ENCODE measurements at regions not wholly inside any gene's neighbourhood (a gene's known extent, or its start where the extent isn't known, plus 50 kb on each side); places are given as distances from the start of the nearest gene placed in this dataset.

- no peak overlapping the region for H3K4me3 ChIP-seq (ENCODE audit: low read length)
- no peak for TF ChIP-seq CTCF (IDR thresholded peaks at IDR 0.05; ENCODE audit: insufficient read depth, low read depth, low read length, missing control alignments)
- no peak for DNase-seq (ENCODE audit: low read depth)
Observed at GRCh38 chr4:4694296-4694772, 152.5 kb upstream of the STX18 start.

- no peak for DNase-seq (ENCODE audit: low read depth)
- H3K4me3 ChIP-seq (ENCODE audit: low read length) = no peak overlapping the region
- no peak for TF ChIP-seq CTCF (IDR thresholded peaks at IDR 0.05; ENCODE audit: insufficient read depth, low read depth, low read length, missing control alignments)
Observed at GRCh38 chr4:4693755-4694295, 152.0 kb upstream of the STX18 start.

- peak; percentile 16 for DNase-seq (ENCODE audit: low read depth)
- TF ChIP-seq CTCF (IDR thresholded peaks at IDR 0.05; ENCODE audit: insufficient read depth, low read depth, low read length, missing control alignments) = no peak
- H3K4me3 ChIP-seq (ENCODE audit: low read length) = no peak overlapping the region
Observed at GRCh38 chr4:4693258-4693657, 151.4 kb upstream of the STX18 start.

GRCh38 chr4:4690854-4691253 is 149.0 kb upstream of the STX18 start:
- no peak for TF ChIP-seq CTCF (IDR thresholded peaks at IDR 0.05; ENCODE audit: insufficient read depth, low read depth, low read length, missing control alignments)
- peak; percentile 6 for DNase-seq (ENCODE audit: low read depth)
- H3K4me3 ChIP-seq (ENCODE audit: low read length) = no peak overlapping the region

- TF ChIP-seq CTCF (IDR thresholded peaks at IDR 0.05; ENCODE audit: insufficient read depth, low read depth, low read length, missing control alignments) = no peak
- no peak for DNase-seq (ENCODE audit: low read depth)
- no peak overlapping the region for H3K4me3 ChIP-seq (ENCODE audit: low read length)
Observed at GRCh38 chr4:4689694-4690440, 148.0 kb upstream of the STX18 start.

GRCh38 chr4:4687935-4688727 is 146.3 kb upstream of the STX18 start:
- no peak for DNase-seq (ENCODE audit: low read depth)
- H3K4me3 ChIP-seq (ENCODE audit: low read length) = no peak overlapping the region
- TF ChIP-seq CTCF (IDR thresholded peaks at IDR 0.05; ENCODE audit: insufficient read depth, low read depth, low read length, missing control alignments) = no peak
